ENCODE measurements at regions not wholly inside any gene's neighbourhood (a gene's known extent, or its start where the extent isn't known, plus 50 kb on each side); places are given as distances from the start of the nearest gene placed in this dataset.

DNA sequence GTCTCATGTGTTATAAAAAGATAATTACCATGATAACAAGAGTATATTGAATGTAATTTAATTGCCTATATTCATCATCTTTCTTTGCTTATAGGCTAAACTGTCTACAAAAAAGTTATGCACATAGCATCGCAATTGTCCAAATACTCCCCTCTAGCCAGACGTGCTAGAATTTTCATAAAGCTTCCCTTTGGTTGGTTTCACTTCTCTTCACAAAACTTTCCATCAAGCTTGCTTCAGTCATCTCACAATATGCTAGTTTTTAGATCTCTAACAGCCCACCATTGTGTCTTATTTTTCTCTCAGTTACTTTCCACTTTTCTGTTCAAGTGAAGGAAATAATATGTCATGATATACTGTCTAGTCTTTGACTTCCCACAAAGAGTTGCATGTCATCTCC is 448.3 kb upstream of the SPANXN1 start:
- DNase-seq: no peak

DNA sequence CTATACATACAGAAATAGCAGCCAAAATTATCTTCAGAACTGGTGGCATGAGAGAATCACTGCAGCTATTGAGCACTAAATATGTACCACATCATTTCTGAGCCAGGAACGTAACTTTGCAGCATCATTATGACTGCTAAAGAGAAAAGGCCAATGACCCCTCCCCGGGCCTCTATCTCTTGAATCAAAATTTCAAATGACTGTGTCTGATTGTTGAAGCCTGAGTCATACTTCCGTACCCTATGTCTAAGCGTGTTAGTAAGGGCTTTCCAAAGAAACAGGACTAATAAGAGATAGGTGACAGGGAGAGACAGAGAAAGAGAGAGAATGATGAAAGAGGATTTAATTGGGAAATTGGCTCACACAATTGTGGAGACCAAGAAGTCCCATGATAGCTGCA is 445.5 kb upstream of the SPANXN1 start:
- DNase-seq: no peak

DNA sequence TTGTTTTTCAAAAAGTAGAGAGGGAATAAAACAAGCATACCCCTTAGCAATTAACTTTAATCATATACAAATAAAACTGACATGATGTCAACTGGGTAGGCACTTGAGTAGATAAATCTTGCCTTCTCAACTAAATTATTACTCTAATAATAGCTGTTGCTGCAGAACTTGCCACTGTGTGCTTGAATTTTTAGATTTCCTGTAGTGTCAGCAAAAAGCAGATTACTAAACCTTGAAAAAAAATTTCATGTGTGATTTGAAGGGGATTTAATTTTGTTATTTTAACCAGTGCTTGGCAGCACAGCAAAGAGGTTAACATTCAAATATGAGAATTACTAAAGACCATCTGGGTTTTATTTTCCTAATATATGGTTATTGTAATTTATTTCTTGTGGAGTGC is 438.3 kb upstream of the SPANXN1 start:
- no peak for DNase-seq

DNA sequence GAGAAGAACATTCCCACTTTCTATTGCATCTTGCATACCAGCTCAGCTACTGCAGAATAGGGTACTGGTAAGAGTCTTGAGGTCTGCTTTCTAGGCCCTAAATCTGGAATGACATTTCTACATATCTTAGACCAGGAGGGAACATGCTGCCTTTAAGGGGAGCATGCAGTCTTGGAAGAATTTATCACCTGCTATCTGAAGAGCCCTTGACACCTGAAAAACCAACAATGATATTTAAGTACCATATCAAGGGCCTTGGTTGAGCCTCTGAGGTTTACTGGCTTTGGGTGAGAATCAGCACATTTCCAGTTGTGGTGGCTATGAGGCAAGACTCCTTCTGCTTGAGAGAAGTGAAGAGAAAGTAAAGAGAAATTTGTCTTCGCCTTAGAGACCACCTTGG is 436.8 kb upstream of the SPANXN1 start:
- no peak for DNase-seq

DNA sequence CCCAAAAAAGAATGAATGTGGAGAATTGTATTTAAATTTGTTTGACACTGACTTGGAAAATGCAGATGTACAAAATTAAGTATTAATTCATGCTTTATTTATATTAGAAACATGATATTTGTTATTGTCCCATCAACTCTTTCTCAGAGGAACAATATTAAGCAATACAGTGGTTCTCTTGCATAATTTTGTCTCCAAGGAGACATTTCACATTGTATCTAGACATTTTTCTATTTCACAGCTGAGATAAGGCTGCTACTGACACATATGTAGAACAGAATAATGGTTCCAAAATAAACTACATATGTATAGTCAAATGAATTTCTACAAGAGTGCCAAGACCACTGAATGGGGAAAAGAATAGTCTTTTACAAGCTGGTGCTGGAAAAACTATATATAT is 427.9 kb upstream of the SPANXN1 start:
- DNase-seq: no peak

DNA sequence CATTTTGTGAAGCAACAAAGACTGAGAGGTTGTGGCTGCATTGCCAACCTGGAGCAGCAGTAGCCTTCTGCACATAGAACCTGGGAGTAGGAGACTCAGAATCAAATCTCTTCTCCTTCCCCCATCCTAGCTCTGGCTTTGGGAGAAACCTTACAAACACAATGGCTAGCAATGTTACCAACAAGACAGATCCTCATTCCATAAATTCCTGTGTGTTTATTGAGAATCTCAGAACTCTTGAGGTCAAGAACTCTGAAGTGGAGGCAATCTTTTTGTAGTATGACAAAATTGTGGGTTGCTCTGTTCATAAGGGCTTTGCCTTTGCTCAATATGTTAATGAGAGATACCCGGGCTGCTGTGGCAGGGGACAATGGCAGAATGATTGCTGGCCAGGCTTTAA is 406.7 kb upstream of the SPANXN1 start:
- DNase-seq: no peak

DNA sequence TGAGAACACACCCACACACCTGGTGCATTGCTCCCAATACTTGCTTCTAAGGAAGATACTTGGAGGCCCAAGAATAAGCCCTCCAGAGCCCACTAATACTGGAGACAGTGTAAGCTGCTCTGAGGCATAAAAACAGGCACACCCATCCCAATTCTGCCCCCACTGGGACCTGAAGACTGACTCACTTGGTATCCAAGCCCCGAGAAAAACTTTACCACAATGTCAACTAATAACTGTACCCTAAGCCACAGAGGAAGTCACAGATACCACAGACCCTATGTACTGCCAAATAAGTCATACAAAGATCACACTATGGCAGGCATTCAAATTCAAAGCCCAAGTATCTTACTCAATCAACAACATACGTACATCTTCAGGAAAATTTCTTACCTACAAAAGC is 398.2 kb upstream of the SPANXN1 start:
- no peak for DNase-seq

DNA sequence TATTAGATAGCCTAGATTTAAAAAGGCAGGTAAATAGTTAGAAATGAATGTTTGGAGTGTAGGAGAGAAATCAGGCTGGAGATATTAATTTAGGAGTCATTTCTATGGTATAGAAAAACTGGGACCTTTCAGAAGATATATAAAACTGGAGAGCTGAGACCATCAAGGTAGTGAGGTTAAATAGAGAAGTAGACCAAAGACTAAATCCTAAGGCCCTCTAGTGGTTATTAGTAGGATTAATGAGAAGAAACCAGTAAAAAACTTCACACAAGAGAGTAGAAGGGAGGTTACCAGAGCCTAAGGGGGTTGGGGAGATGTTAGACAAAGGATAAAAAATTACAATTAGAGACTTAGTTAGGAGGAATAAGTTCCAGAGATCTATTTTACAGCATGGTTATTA is 351.0 kb upstream of the SPANXN1 start:
- DNase-seq: no peak

DNA sequence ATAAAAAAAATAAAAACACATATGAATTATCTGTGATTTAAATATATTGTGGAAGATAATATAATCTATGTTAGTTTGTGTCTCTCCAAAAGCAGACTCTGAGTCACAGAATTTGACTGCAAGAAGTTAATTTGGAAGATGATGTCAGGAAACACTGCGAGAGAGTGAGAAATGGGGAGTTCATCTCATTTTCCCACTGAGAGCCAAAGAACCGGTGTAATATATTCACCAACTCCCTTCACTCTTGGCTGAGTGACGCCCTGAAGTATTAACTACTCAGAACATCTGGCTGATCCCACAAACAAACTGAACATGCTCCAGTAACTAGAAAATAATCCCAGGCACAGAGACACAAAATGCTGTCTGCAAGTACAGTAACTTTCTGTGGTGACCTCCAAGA is 345.8 kb upstream of the SPANXN1 start:
- DNase-seq: no peak

DNA sequence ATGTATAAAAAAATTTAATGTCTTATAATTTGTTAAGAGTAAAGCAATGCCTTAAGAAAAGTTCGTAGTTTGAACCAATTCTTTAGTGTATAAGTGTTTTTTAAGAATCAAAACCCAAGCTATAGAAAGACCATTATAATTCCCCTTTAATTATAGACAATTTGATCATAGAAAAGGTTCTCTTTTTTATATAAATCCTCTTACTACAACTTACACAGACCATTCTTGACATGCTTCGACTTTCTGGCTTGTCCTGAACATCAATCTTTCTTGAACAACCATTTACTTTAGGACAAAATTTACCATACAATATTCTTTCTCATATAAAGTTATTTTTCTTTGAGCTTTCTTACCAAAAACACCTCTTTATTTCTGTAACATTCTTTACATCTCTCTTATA is 330.5 kb upstream of the SPANXN1 start:
- DNase-seq: no peak

DNA sequence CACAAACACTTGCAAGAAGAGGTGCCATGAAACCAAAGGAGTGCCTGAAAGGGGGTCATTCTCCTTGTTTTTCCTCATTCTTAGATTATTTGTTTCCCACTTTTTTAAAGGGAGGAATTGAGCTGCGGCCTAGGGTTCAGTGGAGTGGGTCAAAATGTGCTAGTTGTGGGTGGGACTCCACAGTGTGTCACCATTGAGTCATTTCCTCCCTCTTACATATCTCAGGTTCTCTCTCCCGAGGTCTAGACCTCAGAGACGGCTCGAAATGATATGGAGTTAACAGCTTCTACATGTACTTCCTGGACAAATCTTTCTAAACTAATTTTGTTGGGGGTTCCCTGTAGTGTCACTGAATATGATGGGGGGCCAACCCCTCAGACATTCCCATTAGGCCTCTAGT is 328.4 kb upstream of the SPANXN1 start:
- no peak for DNase-seq

DNA sequence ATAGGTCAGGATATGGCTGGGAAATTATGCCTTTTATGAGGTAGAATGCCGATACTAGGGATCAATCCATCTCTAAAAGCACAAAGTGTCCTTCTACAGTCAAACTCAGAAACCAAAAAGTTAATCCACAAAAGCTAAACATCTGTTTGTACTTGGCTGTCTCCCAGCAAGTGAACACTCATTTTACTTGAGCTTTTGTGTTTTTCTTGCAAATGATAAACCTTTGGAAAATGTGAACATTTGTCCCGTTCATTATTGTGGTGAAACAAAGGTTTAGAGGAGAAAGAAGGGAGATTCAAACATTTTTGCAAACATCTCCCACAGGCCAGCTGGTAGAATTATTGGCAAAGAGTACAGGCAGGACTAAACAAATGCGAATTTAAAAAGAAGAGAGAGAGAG is 300.6 kb upstream of the SPANXN1 start:
- DNase-seq: no peak
